GM12864 (cell line): ENCODE measurements at regions not wholly inside any gene's neighbourhood (a gene's known extent, or its start where the extent isn't known, plus 50 kb on each side); places are given as distances from the start of the nearest gene placed in this dataset.

ENCODE experiments used
- DNase-seq: peaks from one replicate; pipeline ENCODE4 v3.0.0-alpha.2; 2011; ENCODE audit warnings: low read depth
- H3K4me3 ChIP-seq: 2 replicates; pipeline ENCODE4 v1.5.1; 2011; ENCODE audit warnings: mild to moderate bottlenecking, low read depth, low read length, control low read depth
- CTCF ChIP-seq: IDR thresholded peaks from 2 replicates; pipeline ENCODE4 v1.5.1; 2011; ENCODE audit warnings: low read depth, mild to moderate bottlenecking, moderate library complexity, low read length, control low read depth, inconsistent platforms; ENCODE audit errors: missing control alignments

- DNase-seq, result no peak
- TF ChIP-seq CTCF, result no peak
- H3K4me3 ChIP-seq, result no peak overlapping the region
Measured at GRCh38 chr7:17212188-17212587, 86.3 kb upstream of the AHR start.

GRCh38 chr7:17227766-17228490 lies 70.5 kb upstream of the AHR start:
- H3K4me3 ChIP-seq, result no peak overlapping the region
- TF ChIP-seq CTCF, result no peak
- no peak for DNase-seq

GRCh38 chr7:17229228-17229627 lies 69.2 kb upstream of the AHR start:
- DNase-seq, result no peak
- no peak overlapping the region for H3K4me3 ChIP-seq
- no peak for TF ChIP-seq CTCF

- no peak for TF ChIP-seq CTCF
- DNase-seq, result no peak
- no peak overlapping the region for H3K4me3 ChIP-seq
Measured at GRCh38 chr7:17230099-17230807, 68.2 kb upstream of the AHR start.

- no peak for TF ChIP-seq CTCF
- H3K4me3 ChIP-seq, result no peak overlapping the region
- no peak for DNase-seq
Measured at GRCh38 chr7:17233603-17234002, 64.8 kb upstream of the AHR start.

GRCh38 chr7:17234030-17234397 lies 64.4 kb upstream of the AHR start:
- DNase-seq, result no peak
- peak overlapping the region; percentile 17; the same call in 1 of the 2 replicates for H3K4me3 ChIP-seq
- no peak for TF ChIP-seq CTCF
